ENCODE measurements at regions not wholly inside any gene's neighbourhood (a gene's known extent, or its start where the extent isn't known, plus 50 kb on each side); places are given as distances from the start of the nearest gene placed in this dataset.

GRCh38 chr2:138105358-138105757, 141.1 kb downstream of the HNMT start:
- Histone ChIP-seq H3K36me3 (ENCODE audit: control insufficient read depth, insufficient read depth, low read length) (no peaks in the 10 kb centered on the region), H3K4me3 (ENCODE audit: low read length) (no peak overlapping the region), H3K9me3 (ENCODE audit: control insufficient read depth, insufficient read depth, low read length) (no peaks in the 10 kb centered on the region), H3K27me3 (ENCODE audit: control insufficient read depth, insufficient read depth, low read length) (no peaks in the 10 kb centered on the region), H3K27ac (ENCODE audit: low read length) (no peak overlapping the region), H3K4me1 (ENCODE audit: control insufficient read depth, insufficient read depth, low read length) (no peaks in the 10 kb centered on the region)
- no peak for DNase-seq (ENCODE audit: low read depth, low spot score)
- WGBS (ENCODE audit: insufficient coverage, insufficient read length) = no CpG with 5 or more reads among the region's 1 CpG

- Histone ChIP-seq H3K27ac (ENCODE audit: low read length) (no peak overlapping the region), H3K4me1 (ENCODE audit: control insufficient read depth, insufficient read depth, low read length) (no peaks in the 10 kb centered on the region), H3K9me3 (ENCODE audit: control insufficient read depth, insufficient read depth, low read length) (no peaks in the 10 kb centered on the region), H3K36me3 (ENCODE audit: control insufficient read depth, insufficient read depth, low read length) (no peaks in the 10 kb centered on the region), H3K4me3 (ENCODE audit: low read length) (no peak overlapping the region), H3K27me3 (ENCODE audit: control insufficient read depth, insufficient read depth, low read length) (no peaks in the 10 kb centered on the region)
- no CpG with 5 or more reads among the region's 1 CpG for WGBS (ENCODE audit: insufficient coverage, insufficient read length)
- no peak for DNase-seq (ENCODE audit: low read depth, low spot score)
Measured at GRCh38 chr2:138106606-138107005, 142.3 kb downstream of the HNMT start.

GRCh38 chr2:138107288-138107687, 143.0 kb downstream of the HNMT start:
- Histone ChIP-seq H3K4me1 (ENCODE audit: control insufficient read depth, insufficient read depth, low read length) (no peaks in the 10 kb centered on the region), H3K27ac (ENCODE audit: low read length) (no peak overlapping the region), H3K27me3 (ENCODE audit: control insufficient read depth, insufficient read depth, low read length) (no peaks in the 10 kb centered on the region), H3K36me3 (ENCODE audit: control insufficient read depth, insufficient read depth, low read length) (no peaks in the 10 kb centered on the region), H3K9me3 (ENCODE audit: control insufficient read depth, insufficient read depth, low read length) (no peaks in the 10 kb centered on the region), H3K4me3 (ENCODE audit: low read length) (no peak overlapping the region)
- no peak for DNase-seq (ENCODE audit: low read depth, low spot score)
- no CpG with 5 or more reads among the region's 4 CpGs for WGBS (ENCODE audit: insufficient coverage, insufficient read length)

DNA sequence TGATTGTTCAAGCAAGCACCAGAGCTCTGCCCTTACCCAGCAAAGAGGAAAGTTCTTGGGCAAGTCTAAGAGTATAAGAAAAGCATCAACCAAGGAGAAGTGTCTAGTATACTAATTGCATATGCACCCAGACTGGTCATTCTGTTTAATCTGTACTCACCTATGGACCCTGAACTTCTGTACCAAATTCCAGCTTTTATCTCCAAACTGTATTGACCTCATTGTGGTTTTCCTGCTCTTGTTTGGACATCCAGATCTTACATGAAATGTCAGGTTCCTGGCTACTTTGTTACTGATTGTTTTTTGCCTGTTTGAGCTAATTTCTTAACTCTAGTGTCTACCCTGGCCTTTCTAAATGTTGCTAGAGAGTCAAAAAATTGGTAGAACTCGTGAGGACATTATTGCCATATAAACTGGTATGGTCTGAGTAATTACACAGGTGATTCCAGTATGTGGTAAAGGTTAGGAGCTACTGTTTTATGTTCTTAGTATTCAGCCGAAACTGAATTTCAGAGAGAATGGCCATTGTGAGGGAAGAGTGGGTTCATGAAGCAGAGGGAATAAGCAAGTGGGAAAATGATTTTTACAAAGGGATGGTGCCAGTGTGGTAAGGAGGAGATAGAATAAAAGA, 146.3 kb downstream of the HNMT start:
- H3K9me3 ChIP-seq (ENCODE audit: control insufficient read depth, insufficient read depth, low read length) = no peaks in the 10 kb centered on the region; the same call in 1 of the 2 replicates
- no peak for DNase-seq (ENCODE audit: low read depth, low spot score)
- H3K27ac ChIP-seq (ENCODE audit: low read length) = no peak overlapping the region
- H3K4me1 ChIP-seq (ENCODE audit: control insufficient read depth, insufficient read depth, low read length) = no peaks in the 10 kb centered on the region
- no CpG with 5 or more reads among the region's 2 CpGs for WGBS (ENCODE audit: insufficient coverage, insufficient read length)
- no peaks in the 10 kb centered on the region for H3K36me3 ChIP-seq (ENCODE audit: control insufficient read depth, insufficient read depth, low read length)
- H3K27me3 ChIP-seq (ENCODE audit: control insufficient read depth, insufficient read depth, low read length) = no peaks in the 10 kb centered on the region
- no peak overlapping the region for H3K4me3 ChIP-seq (ENCODE audit: low read length)

GRCh38 chr2:138112536-138112935, 148.3 kb downstream of the HNMT start:
- DNase-seq (ENCODE audit: low read depth, low spot score) = no peak
- Histone ChIP-seq H3K27me3 (ENCODE audit: control insufficient read depth, insufficient read depth, low read length) (no peaks in the 10 kb centered on the region), H3K4me3 (ENCODE audit: low read length) (no peak overlapping the region), H3K27ac (ENCODE audit: low read length) (no peak overlapping the region), H3K36me3 (ENCODE audit: control insufficient read depth, insufficient read depth, low read length) (no peaks in the 10 kb centered on the region), H3K9me3 (ENCODE audit: control insufficient read depth, insufficient read depth, low read length) (no peaks in the 10 kb centered on the region; the same call in 1 of the 2 replicates), H3K4me1 (ENCODE audit: control insufficient read depth, insufficient read depth, low read length) (no peaks in the 10 kb centered on the region)
- no CpG with 5 or more reads among the region's 1 CpG for WGBS (ENCODE audit: insufficient coverage, insufficient read length)

GRCh38 chr2:138113871-138114525, 149.7 kb downstream of the HNMT start:
- Histone ChIP-seq H3K9me3 (ENCODE audit: control insufficient read depth, insufficient read depth, low read length) (no peaks in the 10 kb centered on the region; the same call in 1 of the 2 replicates), H3K27me3 (ENCODE audit: control insufficient read depth, insufficient read depth, low read length) (no peaks in the 10 kb centered on the region), H3K36me3 (ENCODE audit: control insufficient read depth, insufficient read depth, low read length) (no peaks in the 10 kb centered on the region), H3K27ac (ENCODE audit: low read length) (no peak overlapping the region), H3K4me3 (ENCODE audit: low read length) (no peak overlapping the region), H3K4me1 (ENCODE audit: control insufficient read depth, insufficient read depth, low read length) (no peaks in the 10 kb centered on the region)
- WGBS (ENCODE audit: insufficient coverage, insufficient read length) = no CpG with 5 or more reads among the region's 4 CpGs
- DNase-seq (ENCODE audit: low read depth, low spot score) = no peak

- DNase-seq (ENCODE audit: low read depth, low spot score) = no peak
- Histone ChIP-seq H3K4me1 (ENCODE audit: control insufficient read depth, insufficient read depth, low read length) (no peaks in the 10 kb centered on the region), H3K9me3 (ENCODE audit: control insufficient read depth, insufficient read depth, low read length) (no peaks in the 10 kb centered on the region; the same call in 1 of the 2 replicates), H3K27me3 (ENCODE audit: control insufficient read depth, insufficient read depth, low read length) (no peaks in the 10 kb centered on the region), H3K36me3 (ENCODE audit: control insufficient read depth, insufficient read depth, low read length) (no peaks in the 10 kb centered on the region), H3K27ac (ENCODE audit: low read length) (no peak overlapping the region), H3K4me3 (ENCODE audit: low read length) (no peak overlapping the region)
Measured at GRCh38 chr2:138115666-138116065, 151.4 kb downstream of the HNMT start.

DNA sequence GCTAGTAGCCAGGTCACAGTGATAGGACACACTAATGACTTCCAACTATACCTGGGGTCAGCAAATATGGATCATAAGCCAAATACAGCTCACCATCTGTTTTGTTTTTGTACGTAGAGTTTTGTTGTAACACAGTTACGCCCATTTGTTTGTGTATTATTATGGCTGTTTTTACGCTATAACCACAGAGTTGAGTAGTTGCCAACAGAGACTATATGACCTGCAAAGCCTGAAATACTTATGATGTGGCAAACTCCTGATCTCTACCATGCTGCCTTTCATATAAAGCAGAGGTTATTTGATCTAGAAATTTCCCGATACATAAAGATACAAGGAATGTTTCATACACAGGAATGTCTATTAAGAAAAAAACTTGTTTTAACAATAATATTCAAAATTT, 152.2 kb downstream of the HNMT start:
- Histone ChIP-seq H3K27me3 (ENCODE audit: control insufficient read depth, insufficient read depth, low read length) (no peaks in the 10 kb centered on the region), H3K4me1 (ENCODE audit: control insufficient read depth, insufficient read depth, low read length) (no peaks in the 10 kb centered on the region), H3K9me3 (ENCODE audit: control insufficient read depth, insufficient read depth, low read length) (no peaks in the 10 kb centered on the region; the same call in 1 of the 2 replicates), H3K36me3 (ENCODE audit: control insufficient read depth, insufficient read depth, low read length) (no peaks in the 10 kb centered on the region), H3K27ac (ENCODE audit: low read length) (no peak overlapping the region), H3K4me3 (ENCODE audit: low read length) (no peak overlapping the region)
- no peak for DNase-seq (ENCODE audit: low read depth, low spot score)
- WGBS (ENCODE audit: insufficient coverage, insufficient read length) = no CpG with 5 or more reads among the region's 4 CpGs

DNA sequence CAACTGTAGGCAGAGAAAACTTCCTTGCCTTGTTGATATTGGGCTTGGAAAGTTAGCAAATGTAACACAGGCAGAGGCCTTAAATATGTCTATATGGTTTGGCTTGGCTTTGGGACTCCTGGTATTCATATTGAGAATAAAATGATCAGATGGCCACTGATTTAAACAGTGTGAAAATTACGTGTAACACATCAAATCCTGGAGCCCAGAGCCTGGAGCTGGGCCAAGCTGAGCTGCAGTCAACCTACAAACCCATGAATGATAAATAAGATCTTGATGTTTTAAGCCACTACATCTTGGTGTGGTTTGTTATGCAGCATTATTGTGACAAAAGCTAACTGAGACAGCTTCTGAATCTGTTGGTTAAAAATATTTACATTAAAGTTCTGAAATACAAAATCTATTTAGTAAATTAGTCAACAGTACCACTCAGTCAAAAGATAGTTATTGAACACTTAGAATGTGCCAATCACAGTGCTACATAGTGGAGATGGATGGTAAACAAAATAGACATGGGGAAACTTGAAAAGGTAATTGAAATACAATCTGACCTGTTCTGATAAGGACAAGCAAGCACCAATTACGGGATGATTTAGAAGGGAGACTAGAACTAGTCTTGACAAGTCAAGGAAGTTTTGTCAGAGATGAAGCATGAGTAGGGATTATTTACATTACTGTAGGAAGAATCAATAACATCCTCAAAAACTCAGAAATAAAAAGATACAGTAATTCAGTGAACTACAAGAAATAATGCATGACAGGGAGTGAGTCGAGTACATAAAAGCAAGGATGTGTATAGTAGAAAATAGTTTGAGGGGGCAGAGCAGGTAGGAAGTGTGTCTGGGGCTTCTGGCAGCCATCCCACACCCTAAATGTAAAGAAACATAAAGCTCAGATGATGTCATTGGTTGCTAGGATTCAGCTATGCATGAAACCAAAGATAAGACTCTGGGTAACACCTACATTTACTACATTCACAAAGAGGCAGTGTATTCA, 157.7 kb downstream of the HNMT start:
- no peaks in the 10 kb centered on the region for H3K4me1 ChIP-seq (ENCODE audit: control insufficient read depth, insufficient read depth, low read length)
- H3K27me3 ChIP-seq (ENCODE audit: control insufficient read depth, insufficient read depth, low read length) = no peaks in the 10 kb centered on the region
- no peaks in the 10 kb centered on the region for H3K36me3 ChIP-seq (ENCODE audit: control insufficient read depth, insufficient read depth, low read length)
- WGBS (ENCODE audit: insufficient coverage, insufficient read length) = no CpG with 5 or more reads among the region's 3 CpGs
- DNase-seq (ENCODE audit: low read depth, low spot score) = no peak
- no peak overlapping the region for H3K27ac ChIP-seq (ENCODE audit: low read length)
- no peaks in the 10 kb centered on the region for H3K9me3 ChIP-seq (ENCODE audit: control insufficient read depth, insufficient read depth, low read length)
- H3K4me3 ChIP-seq (ENCODE audit: low read length) = no peak overlapping the region

- H3K36me3 ChIP-seq (ENCODE audit: control insufficient read depth, insufficient read depth, low read length) = no peaks in the 10 kb centered on the region
- H3K27ac ChIP-seq (ENCODE audit: low read length) = no peak overlapping the region
- H3K27me3 ChIP-seq (ENCODE audit: control insufficient read depth, insufficient read depth, low read length) = no peaks in the 10 kb centered on the region
- no peak for DNase-seq (ENCODE audit: low read depth, low spot score)
- no peak overlapping the region for H3K4me3 ChIP-seq (ENCODE audit: low read length)
- WGBS (ENCODE audit: insufficient coverage, insufficient read length) = no CpG with 5 or more reads among the region's 1 CpG
- H3K9me3 ChIP-seq (ENCODE audit: control insufficient read depth, insufficient read depth, low read length) = no peaks in the 10 kb centered on the region
- no peaks in the 10 kb centered on the region for H3K4me1 ChIP-seq (ENCODE audit: control insufficient read depth, insufficient read depth, low read length)
Measured at GRCh38 chr2:138122891-138123290, 158.6 kb downstream of the HNMT start.
